ENCODE measurements at regions not wholly inside any gene's neighbourhood (a gene's known extent, or its start where the extent isn't known, plus 50 kb on each side); places are given as distances from the start of the nearest gene placed in this dataset.

DNA sequence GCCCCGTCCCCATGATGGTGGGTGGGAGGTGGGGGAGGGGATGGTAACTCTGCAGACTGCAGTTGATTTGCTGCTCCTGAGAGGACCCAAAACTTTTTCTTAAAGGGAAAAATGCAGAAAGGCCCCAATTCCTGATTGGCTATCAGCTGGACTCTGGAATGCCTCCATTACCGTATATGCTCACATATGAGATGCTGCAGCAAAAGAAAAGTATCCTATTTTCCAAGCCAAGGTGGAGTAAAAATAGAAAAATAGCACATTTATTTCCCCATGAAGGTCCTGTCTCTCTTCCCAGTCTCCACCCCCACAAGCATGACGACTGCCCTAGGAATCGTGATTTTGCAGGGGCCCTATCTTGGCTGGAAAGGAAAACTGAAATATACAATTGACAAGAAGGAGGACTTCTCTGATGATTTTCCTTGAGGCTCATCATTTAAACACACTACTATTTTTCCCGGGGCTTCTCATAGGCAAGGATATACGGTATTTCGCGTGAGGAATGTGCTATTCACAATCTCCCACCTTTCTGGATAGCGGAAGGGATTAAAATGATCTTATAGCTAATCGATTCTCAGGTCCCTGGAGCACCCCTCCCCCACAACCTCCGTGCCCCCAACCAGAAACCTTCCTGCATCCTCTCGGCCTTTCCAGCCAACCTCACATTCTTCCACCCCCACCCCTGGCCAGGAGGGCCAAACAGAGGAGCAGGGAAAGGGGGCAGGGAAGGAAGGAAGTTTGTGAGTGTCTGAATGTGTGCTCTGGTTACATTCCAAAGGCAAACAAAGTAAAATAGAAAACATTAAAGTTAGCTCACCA lies 138.9 kb upstream of the CCND2 start:
- H4K20me1 ChIP-seq (ENCODE audit: insufficient read depth), result no peaks in the 10 kb centered on the region
- TF ChIP-seq, protein P1, sequence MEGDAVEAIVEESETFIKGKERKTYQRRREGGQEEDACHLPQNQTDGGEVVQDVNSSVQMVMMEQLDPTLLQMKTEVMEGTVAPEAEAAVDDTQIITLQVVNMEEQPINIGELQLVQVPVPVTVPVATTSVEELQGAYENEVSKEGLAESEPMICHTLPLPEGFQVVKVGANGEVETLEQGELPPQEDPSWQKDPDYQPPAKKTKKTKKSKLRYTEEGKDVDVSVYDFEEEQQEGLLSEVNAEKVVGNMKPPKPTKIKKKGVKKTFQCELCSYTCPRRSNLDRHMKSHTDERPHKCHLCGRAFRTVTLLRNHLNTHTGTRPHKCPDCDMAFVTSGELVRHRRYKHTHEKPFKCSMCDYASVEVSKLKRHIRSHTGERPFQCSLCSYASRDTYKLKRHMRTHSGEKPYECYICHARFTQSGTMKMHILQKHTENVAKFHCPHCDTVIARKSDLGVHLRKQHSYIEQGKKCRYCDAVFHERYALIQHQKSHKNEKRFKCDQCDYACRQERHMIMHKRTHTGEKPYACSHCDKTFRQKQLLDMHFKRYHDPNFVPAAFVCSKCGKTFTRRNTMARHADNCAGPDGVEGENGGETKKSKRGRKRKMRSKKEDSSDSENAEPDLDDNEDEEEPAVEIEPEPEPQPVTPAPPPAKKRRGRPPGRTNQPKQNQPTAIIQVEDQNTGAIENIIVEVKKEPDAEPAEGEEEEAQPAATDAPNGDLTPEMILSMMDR (conservative IDR thresholded peaks at IDR 0.05; ENCODE audit: low read depth, low read length), result no peak
- no peak overlapping the region for H3K27ac ChIP-seq
- H2AFZ ChIP-seq (ENCODE audit: low read depth), result no peak overlapping the region
- H3K36me3 ChIP-seq (ENCODE audit: insufficient read depth), result no peaks in the 10 kb centered on the region
- H3K9ac ChIP-seq, result no peak overlapping the region
- H3K4me2 ChIP-seq, result no peak overlapping the region
- H3K4me1 ChIP-seq (ENCODE audit: low read depth, poor library complexity, severe bottlenecking), result peaks cover 13% of the 10 kb centered on the region
- no peaks in the 10 kb centered on the region for H3K79me2 ChIP-seq (ENCODE audit: insufficient read depth, low read depth)
- H3K27me3 ChIP-seq (ENCODE audit: insufficient read depth, low read depth), result no peaks in the 10 kb centered on the region
- H3K4me3 ChIP-seq (IDR thresholded peaks at IDR 0.05; ENCODE audit: insufficient read depth, low read depth, low read length), result no peak overlapping the region

DNA sequence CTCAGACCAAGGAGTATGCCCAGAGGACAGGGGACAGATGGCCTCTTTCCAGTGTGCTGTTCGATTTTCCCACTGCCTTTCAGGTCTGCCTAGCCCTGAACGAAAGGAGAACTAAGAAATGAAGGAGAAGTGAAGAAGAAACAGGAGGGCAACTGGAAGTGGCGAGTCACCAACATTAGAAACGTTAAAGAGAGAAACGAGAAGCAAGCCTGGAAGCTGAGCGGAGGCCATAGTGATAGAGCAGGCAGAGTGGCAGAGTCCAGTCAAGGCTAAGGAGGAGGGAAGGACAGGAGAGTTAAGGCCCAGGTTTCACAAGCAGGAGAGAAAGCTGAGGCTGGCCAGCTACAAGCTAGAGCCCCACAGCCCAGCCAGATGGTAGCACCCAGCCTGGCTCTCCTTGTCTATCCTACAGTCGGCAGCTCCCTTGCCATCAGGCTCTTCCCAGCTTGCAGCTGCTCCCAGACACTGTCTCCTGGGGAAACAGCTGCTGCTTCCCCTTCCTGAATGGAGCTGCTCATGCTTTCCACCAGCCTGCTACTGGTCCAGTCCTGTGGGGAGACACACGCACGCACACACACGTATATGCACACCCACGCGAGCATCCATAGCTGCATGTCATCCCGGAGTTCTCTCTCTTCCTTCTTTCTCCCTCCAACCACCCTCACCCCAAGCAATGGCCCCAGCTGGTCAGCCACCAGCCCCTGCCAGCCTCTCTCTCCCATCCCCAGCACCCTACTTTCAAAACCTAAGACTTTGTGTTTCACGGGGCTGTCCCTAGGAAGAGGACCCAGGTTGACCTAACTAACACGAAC lies 139.7 kb upstream of the CCND2 start:
- H4K20me1 ChIP-seq (ENCODE audit: insufficient read depth), result no peaks in the 10 kb centered on the region
- no peaks in the 10 kb centered on the region for H3K36me3 ChIP-seq (ENCODE audit: insufficient read depth)
- H3K4me2 ChIP-seq, result no peak overlapping the region
- H3K27ac ChIP-seq, result no peak overlapping the region
- no peak overlapping the region for H3K4me3 ChIP-seq (IDR thresholded peaks at IDR 0.05; ENCODE audit: insufficient read depth, low read depth, low read length)
- H3K9ac ChIP-seq, result no peak overlapping the region
- TF ChIP-seq, protein P1 (conservative IDR thresholded peaks at IDR 0.05; ENCODE audit: low read depth, low read length), result no peak
- no peaks in the 10 kb centered on the region for H3K27me3 ChIP-seq (ENCODE audit: insufficient read depth, low read depth)
- no peak overlapping the region for H2AFZ ChIP-seq (ENCODE audit: low read depth)
- H3K79me2 ChIP-seq (ENCODE audit: insufficient read depth, low read depth), result no peaks in the 10 kb centered on the region
- H3K4me1 ChIP-seq (ENCODE audit: low read depth, poor library complexity, severe bottlenecking), result peaks cover 13% of the 10 kb centered on the region

DNA sequence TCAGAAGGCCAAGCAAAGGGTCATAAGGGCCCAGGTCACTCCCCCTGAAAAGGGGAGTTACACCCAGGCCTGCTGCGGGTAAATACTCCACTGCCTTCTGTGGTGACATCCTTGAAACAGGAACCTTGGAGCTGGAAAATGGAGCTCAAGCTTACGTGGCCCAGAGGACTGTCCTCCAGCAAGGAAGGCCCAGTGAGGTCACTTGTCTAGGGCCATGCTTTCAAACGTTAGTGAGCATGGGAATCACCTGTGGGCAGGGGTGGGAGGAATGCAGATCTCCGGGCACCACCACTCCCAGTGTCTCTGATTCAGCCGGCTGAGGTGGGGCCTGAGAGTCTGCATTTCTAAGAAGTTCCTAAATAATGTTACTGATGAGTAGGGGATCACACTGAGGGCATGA lies 140.5 kb upstream of the CCND2 start:
- Histone ChIP-seq H3K4me2 (no peak overlapping the region), H3K79me2 (ENCODE audit: insufficient read depth, low read depth) (no peaks in the 10 kb centered on the region), H3K27ac (no peak overlapping the region), H2AFZ (ENCODE audit: low read depth) (no peak overlapping the region), H3K9ac (no peak overlapping the region), H3K4me1 (ENCODE audit: low read depth, poor library complexity, severe bottlenecking) (peaks cover 13% of the 10 kb centered on the region), H3K27me3 (ENCODE audit: insufficient read depth, low read depth) (no peaks in the 10 kb centered on the region), H3K36me3 (ENCODE audit: insufficient read depth) (no peaks in the 10 kb centered on the region), H3K4me3 (IDR thresholded peaks at IDR 0.05; ENCODE audit: insufficient read depth, low read depth, low read length) (no peak overlapping the region), H4K20me1 (ENCODE audit: insufficient read depth) (no peaks in the 10 kb centered on the region)
- TF ChIP-seq, protein P1 (conservative IDR thresholded peaks at IDR 0.05; ENCODE audit: low read depth, low read length), result no peak

DNA sequence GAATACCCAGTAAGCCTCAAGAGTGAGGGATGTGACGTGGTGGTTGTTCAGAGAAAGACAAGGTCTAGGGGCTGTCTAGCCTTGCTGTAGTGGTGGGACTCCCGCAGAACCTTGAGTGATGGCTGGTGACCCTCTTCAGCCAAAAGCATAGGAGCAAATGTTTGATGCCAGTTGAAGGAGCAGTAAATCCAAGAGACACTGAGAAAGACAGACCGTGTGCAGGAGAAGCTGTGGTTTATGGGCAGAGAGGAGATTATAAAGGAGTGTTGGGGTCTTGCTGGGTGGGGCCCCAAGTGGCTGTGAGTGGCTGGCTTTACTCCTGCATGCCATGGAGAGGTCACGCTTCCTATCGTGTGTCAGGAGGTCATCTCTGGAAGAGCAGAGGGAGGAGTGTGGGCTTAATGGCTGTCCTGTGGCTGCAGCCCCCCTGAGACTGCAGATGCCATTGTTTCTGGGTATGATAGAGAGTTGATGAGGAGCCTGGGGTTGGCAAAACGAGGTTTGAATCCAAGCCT lies 152.0 kb upstream of the CCND2 start:
- H3K27ac ChIP-seq, result no peak overlapping the region
- H3K4me2 ChIP-seq, result no peak overlapping the region
- H3K27me3 ChIP-seq (ENCODE audit: insufficient read depth, low read depth), result no peaks in the 10 kb centered on the region
- H3K4me1 ChIP-seq (ENCODE audit: low read depth, poor library complexity, severe bottlenecking), result peaks cover 51% of the 10 kb centered on the region
- H2AFZ ChIP-seq (ENCODE audit: low read depth), result no peak overlapping the region
- H4K20me1 ChIP-seq (ENCODE audit: insufficient read depth), result no peaks in the 10 kb centered on the region
- H3K9ac ChIP-seq, result no peak overlapping the region
- TF ChIP-seq, protein P1 (conservative IDR thresholded peaks at IDR 0.05; ENCODE audit: low read depth, low read length), result no peak
- H3K4me3 ChIP-seq (IDR thresholded peaks at IDR 0.05; ENCODE audit: insufficient read depth, low read depth, low read length), result no peak overlapping the region
- 0 out of 2 replicates have a peak, but pooled peaks cover 3% of the 10 kb centered on the region for H3K79me2 ChIP-seq (ENCODE audit: insufficient read depth, low read depth)
- H3K36me3 ChIP-seq (ENCODE audit: insufficient read depth), result no peaks in the 10 kb centered on the region

Measured in KMS-11 (cell line).